Transverse colon (tissue), 4 donors: ENCODE measurements at regions not wholly inside any gene's neighbourhood (a gene's known extent, or its start where the extent isn't known, plus 50 kb on each side); places are given as distances from the start of the nearest gene placed in this dataset.

ENCODE experiments used
- CTCF ChIP-seq, 5 experiments: fragments of 200-600 bp in 3 of 5; fragments of 450-650 bp in 2 of 5; sonication (generic) in 3 of 5; IDR thresholded peaks; 1 replicate in 2 of 5; 2 replicates in 3 of 5; pipeline ENCODE4 v1.5.1; 2016 to 2017; ENCODE audit warnings: antibody characterized with exemption in 5 of 5, inconsistent platforms in 3 of 5, mild to moderate bottlenecking in 2 of 5, moderate library complexity in 1 of 5
- EP300 ChIP-seq: sonication (generic); formaldehyde crosslinking; IDR thresholded peaks from one replicate; pipeline ENCODE4 v1.6.1; 2017; ENCODE audit warnings: antibody characterized with exemption, low read depth
- POLR2AphosphoS5 ChIP-seq, 3 donors: sonication (generic); formaldehyde crosslinking; IDR thresholded peaks; one replicate each; pipeline ENCODE4 v1.6.1; 2016; ENCODE audit warnings: antibody characterized with exemption in 3 of 3

DNA sequence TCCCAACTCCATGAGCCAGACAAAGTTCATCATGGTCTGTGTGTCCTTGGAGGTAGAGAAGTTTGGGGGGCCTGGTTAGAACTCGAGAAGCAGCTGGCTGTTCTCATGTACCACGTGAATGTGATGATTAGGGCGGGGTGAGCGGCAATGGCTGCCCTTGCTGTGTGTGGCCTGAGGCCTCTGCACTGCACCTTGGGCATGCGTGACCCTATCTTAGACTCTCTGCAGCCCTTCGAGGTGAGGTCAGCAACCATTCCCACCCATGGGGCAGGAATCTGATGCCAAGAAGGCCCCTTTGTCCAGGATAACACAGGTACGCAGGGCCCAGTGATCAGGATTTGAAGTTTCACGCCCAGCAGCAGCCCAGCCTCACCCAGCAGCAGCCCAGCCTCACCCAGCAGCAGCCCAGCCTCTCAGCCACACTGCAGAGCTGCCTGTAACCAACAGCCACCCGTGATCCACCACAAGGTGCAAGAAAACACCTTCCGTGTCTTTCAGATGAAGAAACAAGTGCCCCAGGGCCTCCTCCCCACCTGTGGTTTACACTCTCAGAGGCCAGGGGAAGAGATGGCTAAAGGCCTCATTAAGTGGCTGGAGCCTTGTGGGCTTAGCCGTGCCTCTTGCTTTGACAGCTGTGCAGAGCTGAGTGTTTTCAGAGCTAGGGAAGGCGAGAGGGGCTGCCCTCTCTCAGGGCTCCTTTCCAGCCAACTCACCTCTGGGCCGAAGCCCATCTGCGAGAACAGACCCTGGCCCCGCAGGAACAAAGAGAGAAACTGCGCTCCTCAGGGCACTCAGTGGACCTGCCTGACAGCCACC lies 195.2 kb upstream of the CDH4 start:
- TF ChIP-seq CTCF (IDR thresholded peaks at IDR 0.05), result no peak
- no peak for TF ChIP-seq EP300
- TF ChIP-seq POLR2AphosphoS5 (IDR thresholded peaks at IDR 0.05), result no peak
